ENCODE measurements at regions not wholly inside any gene's neighbourhood (a gene's known extent, or its start where the extent isn't known, plus 50 kb on each side); places are given as distances from the start of the nearest gene placed in this dataset.

DNA sequence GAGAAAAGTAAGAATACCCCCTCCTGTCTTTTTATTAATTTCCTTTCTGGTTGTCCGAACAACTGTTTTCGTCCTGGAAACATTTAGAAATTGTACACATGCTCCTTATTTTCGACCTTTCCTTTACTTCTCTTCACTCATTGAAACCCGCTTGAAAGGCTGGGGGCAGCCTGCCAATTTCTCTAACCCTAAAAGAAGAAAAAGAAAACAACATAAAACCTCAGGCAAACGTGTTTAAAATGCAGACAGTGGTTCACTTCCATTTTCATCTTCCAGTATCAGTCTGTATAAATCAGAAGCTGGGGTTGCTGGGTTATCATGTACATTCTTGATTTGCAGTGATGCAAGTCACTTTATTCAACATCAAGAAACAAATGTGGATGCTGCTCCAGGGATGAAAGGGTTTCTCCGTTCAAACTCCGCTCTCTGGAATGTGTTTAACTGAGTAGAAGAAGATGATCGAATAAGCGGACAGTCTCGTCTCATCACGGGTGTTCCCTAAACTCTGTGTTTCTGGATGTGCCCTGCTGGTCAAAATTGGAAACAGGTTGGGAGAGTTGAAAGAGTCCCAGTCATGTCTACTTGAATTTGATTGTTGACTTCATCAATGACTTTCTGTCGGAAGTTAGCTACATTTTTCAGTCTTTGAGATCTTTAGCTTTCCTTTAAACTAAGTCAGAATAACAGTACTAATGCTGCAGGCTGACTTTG is 1042.2 kb downstream of the BCL11B start:
- H3K4me3 ChIP-seq (ENCODE audit: low read depth, low read length): no peak overlapping the region
- no peak for DNase-seq (ENCODE audit: low read depth)
- TF ChIP-seq, protein P1, sequence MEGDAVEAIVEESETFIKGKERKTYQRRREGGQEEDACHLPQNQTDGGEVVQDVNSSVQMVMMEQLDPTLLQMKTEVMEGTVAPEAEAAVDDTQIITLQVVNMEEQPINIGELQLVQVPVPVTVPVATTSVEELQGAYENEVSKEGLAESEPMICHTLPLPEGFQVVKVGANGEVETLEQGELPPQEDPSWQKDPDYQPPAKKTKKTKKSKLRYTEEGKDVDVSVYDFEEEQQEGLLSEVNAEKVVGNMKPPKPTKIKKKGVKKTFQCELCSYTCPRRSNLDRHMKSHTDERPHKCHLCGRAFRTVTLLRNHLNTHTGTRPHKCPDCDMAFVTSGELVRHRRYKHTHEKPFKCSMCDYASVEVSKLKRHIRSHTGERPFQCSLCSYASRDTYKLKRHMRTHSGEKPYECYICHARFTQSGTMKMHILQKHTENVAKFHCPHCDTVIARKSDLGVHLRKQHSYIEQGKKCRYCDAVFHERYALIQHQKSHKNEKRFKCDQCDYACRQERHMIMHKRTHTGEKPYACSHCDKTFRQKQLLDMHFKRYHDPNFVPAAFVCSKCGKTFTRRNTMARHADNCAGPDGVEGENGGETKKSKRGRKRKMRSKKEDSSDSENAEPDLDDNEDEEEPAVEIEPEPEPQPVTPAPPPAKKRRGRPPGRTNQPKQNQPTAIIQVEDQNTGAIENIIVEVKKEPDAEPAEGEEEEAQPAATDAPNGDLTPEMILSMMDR (IDR thresholded peaks at IDR 0.05; ENCODE audit: control insufficient read depth, extremely low read depth, insufficient read depth): no peak

DNA sequence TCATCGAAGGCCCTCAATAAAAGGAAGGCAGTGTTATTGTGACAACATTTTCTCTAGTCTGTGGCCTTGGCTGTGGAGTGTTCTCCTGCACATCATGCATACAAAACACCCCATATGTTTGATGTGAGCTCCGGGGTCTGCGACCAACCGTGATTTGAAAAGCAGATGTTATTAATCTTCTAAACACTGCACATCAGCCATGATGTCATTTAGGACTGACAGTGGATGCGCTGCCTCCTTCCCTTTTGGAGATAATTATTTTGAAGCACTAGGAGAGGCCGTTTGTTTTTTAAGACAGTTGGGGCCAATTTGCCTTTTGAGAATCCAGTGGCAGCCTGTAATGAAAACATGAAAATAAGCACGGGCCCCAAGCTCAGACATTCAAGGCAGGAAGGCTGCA is 1041.6 kb downstream of the BCL11B start:
- DNase-seq (ENCODE audit: low read depth): no peak
- TF ChIP-seq, protein P1 (IDR thresholded peaks at IDR 0.05; ENCODE audit: control insufficient read depth, extremely low read depth, insufficient read depth): no peak
- H3K4me3 ChIP-seq (ENCODE audit: low read depth, low read length): no peak overlapping the region

DNA sequence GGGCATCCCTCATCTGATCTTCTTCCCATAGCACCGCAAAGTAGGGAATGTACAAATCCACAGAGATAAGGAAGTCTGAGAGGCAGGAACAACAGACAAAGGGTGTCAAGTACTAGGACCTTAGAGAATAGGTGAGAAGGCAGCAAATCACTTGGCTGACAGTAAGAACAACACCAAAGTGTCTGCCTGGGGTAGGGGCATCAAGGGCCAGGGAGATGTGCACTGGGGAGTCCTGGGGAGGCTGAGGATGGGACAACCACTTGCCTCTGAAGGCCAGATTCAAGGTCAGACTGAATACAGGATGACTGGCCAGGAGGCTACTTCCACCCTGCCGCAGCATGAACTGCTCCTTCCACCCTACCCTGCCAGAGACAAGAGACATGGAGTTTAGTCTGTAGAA is 1040.8 kb downstream of the BCL11B start:
- H3K4me3 ChIP-seq (ENCODE audit: low read depth, low read length): no peak overlapping the region
- TF ChIP-seq, protein P1 (IDR thresholded peaks at IDR 0.05; ENCODE audit: control insufficient read depth, extremely low read depth, insufficient read depth): no peak
- DNase-seq (ENCODE audit: low read depth): no peak

DNA sequence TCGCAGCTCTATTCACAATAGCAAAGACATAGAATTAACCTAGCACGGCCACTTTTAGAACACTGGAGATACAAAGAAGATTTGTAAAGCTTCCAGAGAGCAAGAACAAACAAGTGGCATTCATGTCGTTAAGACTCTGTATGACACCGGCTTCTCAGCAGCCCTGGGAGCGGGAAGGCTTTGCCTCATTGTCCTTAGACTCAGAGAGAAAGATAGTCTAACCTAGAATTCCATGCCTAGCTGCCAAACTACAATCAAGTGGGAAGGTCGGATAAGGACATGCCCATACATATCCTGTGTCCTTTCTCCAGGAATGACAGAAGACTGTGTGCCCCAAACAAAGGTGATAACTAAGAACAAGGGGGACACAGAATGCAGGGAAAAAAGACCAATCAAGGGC is 1038.3 kb downstream of the BCL11B start:
- TF ChIP-seq, protein P1 (IDR thresholded peaks at IDR 0.05; ENCODE audit: control insufficient read depth, extremely low read depth, insufficient read depth): no peak
- DNase-seq (ENCODE audit: low read depth): no peak
- no peak overlapping the region for H3K4me3 ChIP-seq (ENCODE audit: low read depth, low read length)

DNA sequence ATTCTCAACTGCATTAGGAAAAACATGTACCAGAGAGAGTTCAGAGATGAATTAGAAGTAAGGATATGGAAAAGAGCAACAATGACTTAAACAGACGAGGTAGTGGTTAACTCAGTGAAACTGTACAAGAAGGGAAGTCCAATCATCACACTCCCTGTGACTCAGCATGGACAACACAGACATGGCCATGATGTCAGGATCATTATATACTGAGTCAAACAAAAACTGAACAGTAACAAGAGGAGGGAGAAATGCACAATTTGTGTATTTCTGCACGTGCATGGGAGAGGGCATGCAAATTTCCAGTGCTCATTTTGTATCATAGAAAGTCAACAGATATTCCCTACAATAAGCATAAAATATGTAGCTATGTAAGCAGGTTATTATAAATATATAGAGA is 1037.8 kb downstream of the BCL11B start:
- no peak for DNase-seq (ENCODE audit: low read depth)
- TF ChIP-seq, protein P1 (IDR thresholded peaks at IDR 0.05; ENCODE audit: control insufficient read depth, extremely low read depth, insufficient read depth): no peak
- no peak overlapping the region for H3K4me3 ChIP-seq (ENCODE audit: low read depth, low read length)

DNA sequence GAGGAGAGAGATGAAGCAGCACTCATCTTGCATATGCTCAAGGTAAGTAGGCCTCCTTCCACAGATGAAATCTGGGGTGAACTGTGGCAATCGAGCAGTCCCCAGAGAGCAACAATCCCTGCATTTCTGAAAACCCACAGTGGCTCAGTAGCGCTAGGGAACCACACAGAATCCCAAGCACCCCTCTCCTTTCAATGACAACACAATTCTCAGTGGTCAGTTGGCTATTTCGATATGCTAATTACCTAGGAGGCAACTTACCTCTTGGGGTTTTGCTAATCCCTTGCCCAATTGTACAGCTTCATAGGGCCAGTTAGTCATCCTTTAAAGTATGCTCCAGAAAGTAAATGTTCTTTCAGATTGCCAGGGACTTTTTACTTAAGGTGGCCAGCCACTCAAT is 1035.7 kb downstream of the BCL11B start:
- no peak for DNase-seq (ENCODE audit: low read depth)
- no peak overlapping the region for H3K4me3 ChIP-seq (ENCODE audit: low read depth, low read length)
- TF ChIP-seq, protein P1 (IDR thresholded peaks at IDR 0.05; ENCODE audit: control insufficient read depth, extremely low read depth, insufficient read depth): no peak

DNA sequence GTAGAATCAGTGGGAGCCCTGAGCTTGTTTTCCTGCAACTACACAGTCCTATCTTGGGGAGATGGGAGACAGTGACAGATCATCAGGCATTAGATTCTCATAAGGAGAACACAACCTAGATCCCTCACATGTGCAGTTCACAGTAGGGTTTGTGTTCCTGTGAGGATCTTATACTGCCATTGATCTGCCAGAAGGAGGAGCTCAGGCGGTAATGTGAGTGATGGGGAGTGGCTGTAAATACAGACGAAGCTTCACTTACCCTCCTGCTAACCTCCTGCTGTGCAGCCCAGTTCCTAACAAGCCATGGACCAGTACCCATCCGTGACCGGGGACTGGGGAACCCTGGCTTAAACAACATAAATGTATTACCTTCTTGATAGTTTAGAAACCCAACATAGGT is 1034.1 kb downstream of the BCL11B start:
- no peak overlapping the region for H3K4me3 ChIP-seq (ENCODE audit: low read depth, low read length)
- no peak for DNase-seq (ENCODE audit: low read depth)
- TF ChIP-seq, protein P1 (IDR thresholded peaks at IDR 0.05; ENCODE audit: control insufficient read depth, extremely low read depth, insufficient read depth): no peak

All from LNCaP clone FGC (cell line).